IMR-90 (cell line): ENCODE measurements at regions not wholly inside any gene's neighbourhood (a gene's known extent, or its start where the extent isn't known, plus 50 kb on each side); places are given as distances from the start of the nearest gene placed in this dataset.
A peak's percentile ranks its signal among the peaks of the same experiment; 100 is the strongest.

Experiments used
- ATAC-seq: fragments of 200-7000 bp; cut with Tn5 transposase; 2 replicates; pipeline ENCODE4 v1.9.1; 2020; ENCODE audit warnings: low read depth, mild to moderate bottlenecking, moderate library complexity
- BruUV-seq: library from RNA; stranded (reverse); fragments of 400-500 nt; replicated peaks from 2 replicates; lab custom pipeline; 2021; lab: Mats Ljungman, UMichigan
- CTCF ChIA-PET: fragments of 300-600 bp; formaldehyde crosslinking; extraction: SDS; loops from one replicate; lab custom pipeline; 2021; ENCODE audit warnings: antibody characterized with exemption; lab: Yijun Ruan, JAX
- POLR2A ChIA-PET: fragments of 300-600 bp; sonication (Branson Sonifier 250); formaldehyde crosslinking; loops from one replicate; lab custom pipeline; 2022; ENCODE audit warnings: antibody characterized with exemption; ENCODE audit not compliant: unreplicated experiment; lab: Charles Lee
- DNase-seq: peaks from one replicate; pipeline ENCODE4 v3.0.0; 2013
- H2AFZ ChIP-seq: replicated peaks from 2 replicates; pipeline ENCODE3; 2013; ENCODE audit warnings: low read length, mild to moderate bottlenecking; ENCODE audit not compliant: poor library complexity
- H2AK5ac ChIP-seq: 2 replicates; pipeline ENCODE4 v1.6.1; 2013; ENCODE audit warnings: low read depth, low read length, inconsistent platforms
- H2AK9ac ChIP-seq: replicated peaks from 2 replicates; pipeline ENCODE3; 2013; ENCODE audit warnings: mild to moderate bottlenecking, low read depth, low read length, moderate library complexity; ENCODE audit not compliant: poor library complexity
- H2BK120ac ChIP-seq: 2 replicates; pipeline ENCODE4 v1.6.1; 2013; ENCODE audit warnings: low read depth, low read length, inconsistent platforms
- H2BK15ac ChIP-seq: 3 replicates; pipeline ENCODE4 v1.6.1; 2013; ENCODE audit warnings: low read depth, low read length, inconsistent platforms
- H2BK20ac ChIP-seq: 2 replicates; pipeline ENCODE4 v1.6.1; 2013; ENCODE audit warnings: low read depth, mild to moderate bottlenecking, inconsistent platforms, low read length, moderate library complexity
- H2BK5ac ChIP-seq: 2 replicates; pipeline ENCODE4 v1.6.1; 2013; ENCODE audit warnings: mild to moderate bottlenecking, low read depth, low read length, inconsistent platforms; ENCODE audit not compliant: poor library complexity, severe bottlenecking
- H3K14ac ChIP-seq: replicated peaks from 2 replicates; pipeline ENCODE4 v1.6.1; 2013; ENCODE audit warnings: low read depth, low read length, inconsistent platforms
- H3K18ac ChIP-seq: 2 replicates; pipeline ENCODE4 v1.6.1; 2013; ENCODE audit warnings: low read depth, low read length, control low read depth
- H3K23ac ChIP-seq: 2 replicates; pipeline ENCODE4 v1.6.1; 2013; ENCODE audit warnings: low read depth, low read length, inconsistent platforms
- H3K27ac ChIP-seq: 2 replicates; pipeline ENCODE4 v1.5.1; 2013; ENCODE audit warnings: mild to moderate bottlenecking, control low read depth, low read length; ENCODE audit not compliant: insufficient read depth
- H3K27me3 ChIP-seq: 2 replicates; pipeline ENCODE4 v1.6.1; 2013; ENCODE audit warnings: low read length; ENCODE audit not compliant: control insufficient read depth, insufficient read depth
- H3K36me3 ChIP-seq: 2 replicates; pipeline ENCODE4 v1.6.1; 2013; ENCODE audit warnings: low read length, mixed read lengths; ENCODE audit not compliant: control insufficient read depth, insufficient read depth
- H3K4ac ChIP-seq: 2 replicates; pipeline ENCODE4 v1.6.1; 2013; ENCODE audit warnings: low read depth, low read length, inconsistent platforms
- H3K4me1 ChIP-seq: 2 replicates; pipeline ENCODE4 v1.6.1; 2013; ENCODE audit warnings: low read length, mixed read lengths; ENCODE audit not compliant: control insufficient read depth, insufficient read depth
- H3K4me2 ChIP-seq: 2 replicates; pipeline ENCODE4 v1.6.1; 2013; ENCODE audit warnings: low read depth, mild to moderate bottlenecking, control low read depth, low read length, moderate library complexity
- H3K4me3 ChIP-seq: 2 replicates; pipeline ENCODE4 v1.5.1; 2013; ENCODE audit warnings: low read depth, mild to moderate bottlenecking, control low read depth, low read length, moderate library complexity; ENCODE audit not compliant: insufficient read depth
- H3K56ac ChIP-seq: 2 replicates; pipeline ENCODE4 v1.6.1; 2013; ENCODE audit warnings: low read length, inconsistent platforms; ENCODE audit not compliant: insufficient read depth; ENCODE audit errors: extremely low read depth
- H3K79me1 ChIP-seq, 2 experiments: 2 replicates each; pipeline ENCODE4 v1.6.1; 2013; ENCODE audit warnings: low read length in 2 of 2, inconsistent platforms in 1 of 2, low read depth in 1 of 2
- H3K9ac ChIP-seq: 2 replicates; pipeline ENCODE4 v1.6.1; 2013; ENCODE audit warnings: low read depth, low read length, control low read depth
- H3K9me1 ChIP-seq: 2 replicates; pipeline ENCODE4 v1.6.1; 2013; ENCODE audit warnings: low read length, inconsistent platforms; ENCODE audit not compliant: insufficient read depth
- H3K9me3 ChIP-seq: 2 replicates; pipeline ENCODE4 v1.6.1; 2013; ENCODE audit warnings: low read length; ENCODE audit not compliant: control insufficient read depth, insufficient read depth
- H4K20me1 ChIP-seq: 2 replicates; pipeline ENCODE4 v1.6.1; 2013; ENCODE audit warnings: low read length, inconsistent platforms; ENCODE audit not compliant: insufficient read depth
- H4K5ac ChIP-seq: 2 replicates; pipeline ENCODE4 v1.6.1; 2013; ENCODE audit warnings: mild to moderate bottlenecking, low read depth, low read length, control low read depth
- H4K8ac ChIP-seq, 2 experiments: 2 replicates each; pipeline ENCODE4 v1.6.1; 2013; ENCODE audit warnings: low read depth in 2 of 2, low read length in 2 of 2, control low read depth in 1 of 2, inconsistent platforms in 1 of 2
- H4K91ac ChIP-seq: 2 replicates; pipeline ENCODE4 v1.6.1; 2013; ENCODE audit warnings: low read depth, low read length, inconsistent platforms; ENCODE audit not compliant: insufficient read depth
- BHLHE40 ChIP-seq: fragments of 150-350 bp; IDR thresholded peaks from 2 replicates; pipeline ENCODE4 v1.6.1; 2016; ENCODE audit warnings: mild to moderate bottlenecking, low read depth, low read length
- ELK1 ChIP-seq: fragments of 150-350 bp; IDR thresholded peaks from 2 replicates; pipeline ENCODE4 v1.6.1; 2016; ENCODE audit warnings: low read depth, mild to moderate bottlenecking, low read length, moderate library complexity, borderline replicate concordance
- FOS ChIP-seq: fragments of 150-350 bp; IDR thresholded peaks from 2 replicates; pipeline ENCODE4 v1.6.1; 2016; ENCODE audit warnings: low read depth, low read length
- POLR2A ChIP-seq: IDR thresholded peaks from 2 replicates; pipeline ENCODE4 v1.6.1; 2012; ENCODE audit warnings: mild to moderate bottlenecking, low read depth, low read length
- RCOR1 ChIP-seq: IDR thresholded peaks from 2 replicates; pipeline ENCODE4 v1.6.1; 2012; ENCODE audit warnings: mild to moderate bottlenecking, low read length, improper control_type of control experiment; ENCODE audit not compliant: insufficient replicate concordance
- WGBS, 2 experiments: methylation state at CpG; one replicate each; pipeline versions ENCODE4 v1.1.5 to v1.1.7; 2013; ENCODE audit warnings: missing lambda C conversion rate in 2 of 2; ENCODE audit not compliant: insufficient read length in 1 of 2; ENCODE audit errors: extremely low coverage in 2 of 2; 5-methylcytosine and 5-hydroxymethylcytosine counted together
- dilution Hi-C: fragments of 300-500 bp; cut with HindIII; formaldehyde crosslinking; loops from one replicate; pipeline ENCODE4 v1.14.3; 2018; ENCODE audit warnings: low sequenced_read_pairs; ENCODE audit not compliant: unreplicated experiment
- in situ Hi-C: fragments of 300-500 bp; cut with MboI; formaldehyde crosslinking; loops from 3 replicates; pipeline ENCODE4 v1.14.3; 2019; ENCODE audit warnings: low sequenced_read_pairs, inconsistent platforms, mixed read lengths
- intact Hi-C: fragments of 100-400 bp; cut with micrococcal nuclease; formaldehyde crosslinking; loops from 2 replicates; pipeline ENCODE4 v1.10.0; 2022

GRCh38 chr16:59021751-59022150 is 287.6 kb upstream of the GOT2 start:
- intact Hi-C loops (no loop called here), in situ Hi-C loops (no loop called here), dilution Hi-C loops (no loop called here)
- Histone ChIP-seq H3K9me3 (peaks cover 6% of the 10 kb centered on the region; the same call in 1 of the 2 replicates), H3K4me2 (no peak overlapping the region), H2AK9ac (no peak overlapping the region), H2BK20ac (no peak overlapping the region), H4K91ac (no peak overlapping the region), H3K4me3 (no peak overlapping the region), H3K23ac (no peak overlapping the region), H4K8ac (no peak overlapping the region), H2BK5ac (no peak overlapping the region), H2AFZ (no peak overlapping the region), H3K9me1 (no peaks in the 10 kb centered on the region), H3K56ac (no peak overlapping the region), H3K27me3 (no peaks in the 10 kb centered on the region), H2AK5ac (no peak overlapping the region), H2BK15ac (no peak overlapping the region), H4K20me1 (no peaks in the 10 kb centered on the region), H3K18ac (no peak overlapping the region), H3K4ac (no peak overlapping the region), H3K36me3 (no peaks in the 10 kb centered on the region), H3K4me1 (no peaks in the 10 kb centered on the region), H4K5ac (no peak overlapping the region), H3K9ac (no peak overlapping the region), H3K79me1 (no peaks in the 10 kb centered on the region), H3K14ac (no peak overlapping the region), H3K27ac (no peak overlapping the region), H2BK120ac (no peak overlapping the region)
- POLR2A ChIA-PET: no interaction called here
- 0% methylated on average over 1 of the region's 7 CpGs; no CpG with 5 or more reads in 1 of the 2 experiments for whole genome bisulfite sequencing, 2 experiments
- CTCF ChIA-PET: no interaction called here
- TF ChIP-seq POLR2A (no peak), BHLHE40 (no peak), RCOR1 (no peak), FOS (0 out of 2 replicates have a peak, but pooled peaks have one; percentile 34), ELK1 (no peak)
- DNase-seq (peak; percentile 32), ATAC-seq (no peak)
- no TSS peak for BruUV-seq
